ENCODE measurements at regions not wholly inside any gene's neighbourhood (a gene's known extent, or its start where the extent isn't known, plus 50 kb on each side); places are given as distances from the start of the nearest gene placed in this dataset.

- Histone ChIP-seq H3K4me1 (peaks cover 24% of the 10 kb centered on the region), H3K4me2 (no peak overlapping the region), H2AFZ (replicated peaks) (no peak overlapping the region), H3K9ac (no peak overlapping the region), H4K20me1 (ENCODE audit: low read depth) (no peaks in the 10 kb centered on the region), H3K27ac (no peak overlapping the region), H3K9me3 (ENCODE audit: low read depth) (no peaks in the 10 kb centered on the region), H3F3A (ENCODE audit: low read depth) (no peaks in the 10 kb centered on the region), H3K79me2 (ENCODE audit: low read depth) (no peaks in the 10 kb centered on the region), H3K36me3 (no peaks in the 10 kb centered on the region), H3K27me3 (no peaks in the 10 kb centered on the region), H3K4me3 (no peak overlapping the region)
- Mint-ChIP-seq H3K27ac (no peak overlapping the region), H3K4me3 (no peak overlapping the region), H3K36me3 (no peaks in the 10 kb centered on the region), H3K27me3 (ENCODE audit: insufficient read depth, low read depth) (no peaks in the 10 kb centered on the region), H3K4me1 (peaks cover 14% of the 10 kb centered on the region), H3K9me3 (no peaks in the 10 kb centered on the region)
- DNase-seq (ENCODE audit: low spot score): no peak
- TF ChIP-seq EZH2phosphoT487 (IDR thresholded peaks at IDR 0.05) (no peak), EZH2 (IDR thresholded peaks at IDR 0.05) (no peak), CTCF (IDR thresholded peaks at IDR 0.05) (no peak)
Observed at GRCh38 chr1:82515650-82516049, 714.9 kb downstream of the ADGRL2 start.

- Mint-ChIP-seq H3K9me3 (no peaks in the 10 kb centered on the region), H3K36me3 (no peaks in the 10 kb centered on the region)
- no peak overlapping the region for H2AFZ ChIP-seq (replicated peaks)
Observed at GRCh38 chr1:82511441-82511840, 710.7 kb downstream of the ADGRL2 start.

GRCh38 chr1:82510431-82510830, 709.7 kb downstream of the ADGRL2 start:
- no peak overlapping the region for H3K27ac Mint-ChIP-seq

More at GRCh38 chr1:82511441-82511840, 710.7 kb downstream of the ADGRL2 start:
- no peak for DNase-seq (ENCODE audit: low spot score)
- Histone ChIP-seq H3K4me3 (no peak overlapping the region), H3K9me3 (ENCODE audit: low read depth) (no peaks in the 10 kb centered on the region), H3K79me2 (ENCODE audit: low read depth) (no peaks in the 10 kb centered on the region), H3K9ac (no peak overlapping the region), H3F3A (ENCODE audit: low read depth) (no peaks in the 10 kb centered on the region), H4K20me1 (ENCODE audit: low read depth) (no peaks in the 10 kb centered on the region), H3K27ac (no peak overlapping the region), H3K4me2 (no peak overlapping the region), H3K27me3 (no peaks in the 10 kb centered on the region), H3K4me1 (peaks cover 7% of the 10 kb centered on the region), H3K36me3 (no peaks in the 10 kb centered on the region)
- no peaks in the 10 kb centered on the region for H3K4me1 Mint-ChIP-seq
- no peaks in the 10 kb centered on the region for H3K27me3 Mint-ChIP-seq (ENCODE audit: insufficient read depth, low read depth)
- TF ChIP-seq EZH2 (IDR thresholded peaks at IDR 0.05): no peak
- no peak for TF ChIP-seq EZH2phosphoT487 (IDR thresholded peaks at IDR 0.05)
- TF ChIP-seq CTCF (IDR thresholded peaks at IDR 0.05): no peak
- H3K4me3 Mint-ChIP-seq: no peak overlapping the region
- H3K27ac Mint-ChIP-seq: no peak overlapping the region

More at GRCh38 chr1:82510431-82510830, 709.7 kb downstream of the ADGRL2 start:
- H2AFZ ChIP-seq (replicated peaks): no peak overlapping the region
- H3F3A ChIP-seq (ENCODE audit: low read depth): no peaks in the 10 kb centered on the region
- no peaks in the 10 kb centered on the region for H3K36me3 ChIP-seq
- DNase-seq (ENCODE audit: low spot score): no peak
- no peak overlapping the region for H3K4me3 Mint-ChIP-seq
- H3K4me1 Mint-ChIP-seq: no peaks in the 10 kb centered on the region
- H4K20me1 ChIP-seq (ENCODE audit: low read depth): no peaks in the 10 kb centered on the region
- H3K4me1 ChIP-seq: peaks cover 7% of the 10 kb centered on the region
- H3K27me3 Mint-ChIP-seq (ENCODE audit: insufficient read depth, low read depth): no peaks in the 10 kb centered on the region
- TF ChIP-seq CTCF (IDR thresholded peaks at IDR 0.05) (no peak), EZH2phosphoT487 (IDR thresholded peaks at IDR 0.05) (no peak), EZH2 (IDR thresholded peaks at IDR 0.05) (no peak)
- peak overlapping the region; percentile 8 for H3K4me2 ChIP-seq
- H3K27me3 ChIP-seq: no peaks in the 10 kb centered on the region
- H3K27ac ChIP-seq: no peak overlapping the region
- H3K4me3 ChIP-seq: no peak overlapping the region
- H3K79me2 ChIP-seq (ENCODE audit: low read depth): no peaks in the 10 kb centered on the region
- H3K9ac ChIP-seq: no peak overlapping the region
- no peaks in the 10 kb centered on the region for H3K36me3 Mint-ChIP-seq
- H3K9me3 Mint-ChIP-seq: no peaks in the 10 kb centered on the region
- no peaks in the 10 kb centered on the region for H3K9me3 ChIP-seq (ENCODE audit: low read depth)
